ENCODE measurements at regions not wholly inside any gene's neighbourhood (a gene's known extent, or its start where the extent isn't known, plus 50 kb on each side); places are given as distances from the start of the nearest gene placed in this dataset.

GRCh38 chr18:73717570-73717969 is 430.1 kb downstream of the FBXO15 start:
- no peak for DNase-seq

- no peak for DNase-seq
Measured at GRCh38 chr18:73715210-73715670, 432.4 kb downstream of the FBXO15 start.

GRCh38 chr18:73714466-73714865 is 433.2 kb downstream of the FBXO15 start:
- no peak for DNase-seq

- DNase-seq, result no peak
Measured at GRCh38 chr18:73711256-73711655, 436.4 kb downstream of the FBXO15 start.

GRCh38 chr18:73708591-73708990 is 439.0 kb downstream of the FBXO15 start:
- DNase-seq, result no peak

GRCh38 chr18:73707035-73707434 is 440.6 kb downstream of the FBXO15 start:
- no peak for DNase-seq

GRCh38 chr18:73697353-73697752 is 450.3 kb downstream of the FBXO15 start:
- DNase-seq, result no peak

- no peak for DNase-seq
Measured at GRCh38 chr18:73696698-73697097, 450.9 kb downstream of the FBXO15 start.

GRCh38 chr18:73696171-73696570 is 451.5 kb downstream of the FBXO15 start:
- DNase-seq, result no peak

GRCh38 chr18:73693091-73693490 is 454.5 kb downstream of the FBXO15 start:
- DNase-seq, result no peak

GRCh38 chr18:73691624-73692023 is 456.0 kb downstream of the FBXO15 start:
- DNase-seq, result no peak

- DNase-seq, result no peak
Measured at GRCh38 chr18:73691118-73691517, 456.5 kb downstream of the FBXO15 start.

- no peak for DNase-seq
Measured at GRCh38 chr18:73690222-73690621, 457.4 kb downstream of the FBXO15 start.

GRCh38 chr18:73688851-73689711 is 458.6 kb downstream of the FBXO15 start:
- DNase-seq, result no peak

GRCh38 chr18:73688161-73688560 is 459.5 kb downstream of the FBXO15 start:
- no peak for DNase-seq

- no peak for DNase-seq
Measured at GRCh38 chr18:73684647-73685046, 463.0 kb downstream of the FBXO15 start.

GRCh38 chr18:73683409-73684238 is 464.0 kb downstream of the FBXO15 start:
- no peak for DNase-seq

- DNase-seq, result no peak
Measured at GRCh38 chr18:73681912-73682311, 465.7 kb downstream of the FBXO15 start.

- no peak for DNase-seq
Measured at GRCh38 chr18:73681398-73681797, 466.2 kb downstream of the FBXO15 start.

- DNase-seq, result no peak
Measured at GRCh38 chr18:73679941-73680712, 467.5 kb downstream of the FBXO15 start.

- no peak for DNase-seq
Measured at GRCh38 chr18:73677450-73677849, 470.2 kb downstream of the FBXO15 start.

GRCh38 chr18:73674125-73674865 is 473.3 kb downstream of the FBXO15 start:
- no peak for DNase-seq
